Neural progenitor cell (in vitro differentiated cells): ENCODE measurements at regions not wholly inside any gene's neighbourhood (a gene's known extent, or its start where the extent isn't known, plus 50 kb on each side); places are given as distances from the start of the nearest gene placed in this dataset.
A peak's percentile ranks its signal among the peaks of the same experiment; 100 is the strongest.

Experiments used
- DNase-seq: peaks from one replicate; pipeline ENCODE4 v3.0.0-alpha.2; 2016; ENCODE audit warnings: low spot score
- H2AFZ ChIP-seq: fragments of 200-600 bp; sonication (generic); replicated peaks from 2 replicates; pipeline ENCODE4 v1.6.1; 2016; ENCODE audit warnings: antibody characterized with exemption
- H3F3A ChIP-seq: fragments of 200-600 bp; sonication (generic); 2 replicates; pipeline ENCODE4 v1.6.1; 2016; ENCODE audit warnings: antibody characterized with exemption, low read depth
- H3K27ac ChIP-seq: fragments of 200-600 bp; sonication (generic); 2 replicates; pipeline ENCODE4 v1.5.1; 2016; ENCODE audit warnings: mild to moderate bottlenecking
- H3K27me3 ChIP-seq: fragments of 200-600 bp; sonication (generic); 2 replicates; pipeline ENCODE4 v1.6.1; 2016; ENCODE audit warnings: mild to moderate bottlenecking, moderate library complexity
- H3K36me3 ChIP-seq: fragments of 200-600 bp; sonication (generic); 2 replicates; pipeline ENCODE4 v1.5.1; 2016
- H3K4me1 ChIP-seq: fragments of 200-600 bp; sonication (generic); 2 replicates; pipeline ENCODE4 v1.6.1; 2016; ENCODE audit warnings: mixed run types
- H3K4me2 ChIP-seq: fragments of 200-600 bp; sonication (generic); 2 replicates; pipeline ENCODE4 v1.6.1; 2016
- H3K4me3 ChIP-seq: fragments of 200-600 bp; sonication (generic); 2 replicates; pipeline ENCODE4 v1.5.1; 2016
- H3K79me2 ChIP-seq: fragments of 200-600 bp; sonication (generic); 2 replicates; pipeline ENCODE4 v1.6.1; 2016; ENCODE audit warnings: low read depth
- H3K9ac ChIP-seq: fragments of 200-600 bp; sonication (generic); 2 replicates; pipeline ENCODE4 v1.6.1; 2016
- H3K9me3 ChIP-seq: fragments of 200-600 bp; sonication (generic); 2 replicates; pipeline ENCODE4 v1.5.1; 2016; ENCODE audit warnings: low read depth
- H4K20me1 ChIP-seq: fragments of 200-600 bp; sonication (generic); 2 replicates; pipeline ENCODE4 v1.6.1; 2016; ENCODE audit warnings: low read depth
- H3K27ac Mint-ChIP-seq: 3 replicates; pipeline ENCODE4 v1.8.0; 2021; ENCODE audit warnings: mixed read lengths
- H3K27me3 Mint-ChIP-seq: 2 replicates; pipeline ENCODE4 v1.8.0; 2022; ENCODE audit warnings: low read depth, mild to moderate bottlenecking, inconsistent platforms, moderate library complexity, mixed read lengths; ENCODE audit not compliant: insufficient read depth
- H3K36me3 Mint-ChIP-seq: 3 replicates; pipeline ENCODE4 v1.8.0; 2021; ENCODE audit warnings: mixed read lengths
- H3K4me1 Mint-ChIP-seq: 3 replicates; pipeline ENCODE4 v1.8.0; 2021; ENCODE audit warnings: mixed read lengths
- H3K4me3 Mint-ChIP-seq: 3 replicates; pipeline ENCODE4 v1.8.0; 2021; ENCODE audit warnings: mild to moderate bottlenecking, moderate library complexity, mixed read lengths
- H3K9me3 Mint-ChIP-seq: 3 replicates; pipeline ENCODE4 v1.8.0; 2020; ENCODE audit warnings: mixed read lengths
- CTCF ChIP-seq: fragments of 200-600 bp; sonication (generic); IDR thresholded peaks from 2 replicates; pipeline ENCODE4 v1.5.1; 2017; ENCODE audit warnings: antibody characterized with exemption, mild to moderate bottlenecking
- EZH2 ChIP-seq: fragments of 200-600 bp; sonication (generic); IDR thresholded peaks from 2 replicates; pipeline ENCODE4 v1.6.1; 2017; ENCODE audit warnings: antibody characterized with exemption, mild to moderate bottlenecking, moderate library complexity
- EZH2phosphoT487 ChIP-seq: fragments of 200-600 bp; sonication (generic); IDR thresholded peaks from 2 replicates; pipeline ENCODE4 v1.6.1; 2017; ENCODE audit warnings: antibody characterized with exemption

- Histone ChIP-seq H3K27me3 (no peaks in the 10 kb centered on the region), H3K4me3 (no peak overlapping the region), H3K27ac (no peak overlapping the region), H3K4me1 (peaks cover 8% of the 10 kb centered on the region), H4K20me1 (no peaks in the 10 kb centered on the region), H3K4me2 (no peak overlapping the region), H3K36me3 (no peaks in the 10 kb centered on the region), H3K9ac (no peak overlapping the region), H3K9me3 (no peaks in the 10 kb centered on the region), H2AFZ (no peak overlapping the region), H3K79me2 (no peaks in the 10 kb centered on the region), H3F3A (peaks cover 5% of the 10 kb centered on the region)
- Mint-ChIP-seq H3K4me1 (peaks cover 17% of the 10 kb centered on the region), H3K9me3 (peaks cover 7% of the 10 kb centered on the region), H3K4me3 (no peak overlapping the region), H3K27me3 (peaks cover 15% of the 10 kb centered on the region), H3K27ac (peak overlapping the region; percentile 7), H3K36me3 (no peaks in the 10 kb centered on the region)
- TF ChIP-seq EZH2phosphoT487: no peak
- TF ChIP-seq CTCF: no peak
- TF ChIP-seq EZH2: no peak
- no peak for DNase-seq
These were observed 296.9 kb downstream of the BRD1 start for GRCh38 chr22:49530671-49531367.

- no peak overlapping the region for H3K27ac ChIP-seq
- H3K27me3 ChIP-seq: no peaks in the 10 kb centered on the region
- H3K4me3 Mint-ChIP-seq: no peak overlapping the region
- H3K9me3 ChIP-seq: no peaks in the 10 kb centered on the region
- no peak overlapping the region for H3K27ac Mint-ChIP-seq
- H3K4me1 ChIP-seq: peaks cover 3% of the 10 kb centered on the region
- no peaks in the 10 kb centered on the region for H3F3A ChIP-seq
- no peaks in the 10 kb centered on the region for H3K79me2 ChIP-seq
- H3K4me2 ChIP-seq: no peak overlapping the region
- H3K9me3 Mint-ChIP-seq: peaks cover 7% of the 10 kb centered on the region
- TF ChIP-seq EZH2phosphoT487 (no peak), EZH2 (no peak), CTCF (no peak)
- no peaks in the 10 kb centered on the region for H3K36me3 ChIP-seq
- no peak overlapping the region for H3K4me3 ChIP-seq
- H4K20me1 ChIP-seq: no peaks in the 10 kb centered on the region
- H3K27me3 Mint-ChIP-seq: peaks cover 17% of the 10 kb centered on the region
- H3K9ac ChIP-seq: no peak overlapping the region
- no peak overlapping the region for H2AFZ ChIP-seq
- no peaks in the 10 kb centered on the region for H3K36me3 Mint-ChIP-seq
- no peak for DNase-seq
- H3K4me1 Mint-ChIP-seq: peaks cover 14% of the 10 kb centered on the region
These were observed 299.3 kb downstream of the BRD1 start for GRCh38 chr22:49528420-49528720.

- no peak overlapping the region for H2AFZ ChIP-seq
- H3K9ac ChIP-seq: no peak overlapping the region
- Mint-ChIP-seq H3K36me3 (no peaks in the 10 kb centered on the region), H3K4me3 (no peak overlapping the region), H3K4me1 (peaks cover 14% of the 10 kb centered on the region), H3K9me3 (peaks cover 7% of the 10 kb centered on the region), H3K27ac (peak overlapping the region; percentile 13), H3K27me3 (peaks cover 17% of the 10 kb centered on the region)
- no peaks in the 10 kb centered on the region for H3K27me3 ChIP-seq
- H3K36me3 ChIP-seq: no peaks in the 10 kb centered on the region
- H3K4me2 ChIP-seq: no peak overlapping the region
- H4K20me1 ChIP-seq: no peaks in the 10 kb centered on the region
- DNase-seq: no peak
- H3K4me1 ChIP-seq: peaks cover 3% of the 10 kb centered on the region
- no peaks in the 10 kb centered on the region for H3K79me2 ChIP-seq
- H3K27ac ChIP-seq: no peak overlapping the region
- no peaks in the 10 kb centered on the region for H3K9me3 ChIP-seq
- no peaks in the 10 kb centered on the region for H3F3A ChIP-seq
- H3K4me3 ChIP-seq: no peak overlapping the region
- TF ChIP-seq EZH2phosphoT487 (no peak), EZH2 (no peak), CTCF (no peak)
These were observed 299.9 kb downstream of the BRD1 start for GRCh38 chr22:49527611-49528419.
